MCF 10A (cell line): ENCODE measurements at regions not wholly inside any gene's neighbourhood (a gene's known extent, or its start where the extent isn't known, plus 50 kb on each side); places are given as distances from the start of the nearest gene placed in this dataset.

Source experiments
- BruUV-seq: library from RNA; stranded (reverse); fragments of 400-500 nt; replicated peaks from 2 replicates; lab custom pipeline; 2021; lab: Mats Ljungman, UMichigan
- CTCF ChIA-PET: fragments of 300-600 bp; sonication (Branson Sonifier 250); formaldehyde crosslinking; extraction: SDS; loops from one replicate; lab custom pipeline; 2021; ENCODE audit warnings: antibody characterized with exemption, inconsistent platforms; lab: Yijun Ruan, JAX
- POLR2A ChIA-PET: fragments of 300-600, 350-650 bp; sonication (Branson Sonifier 250); formaldehyde crosslinking; extraction: SDS; loops from one replicate; lab custom pipeline; 2020; ENCODE audit warnings: antibody characterized with exemption, inconsistent platforms; lab: Yijun Ruan, JAX
- DNase-seq: peaks from one replicate; pipeline ENCODE4 v3.0.0-alpha.2; 2018; ENCODE audit not compliant: unreplicated experiment
- H3K27ac Mint-ChIP-seq: one replicate; pipeline ENCODE4 v1.8.0; 2022; ENCODE audit warnings: mild to moderate bottlenecking, low read depth, mixed read lengths; ENCODE audit not compliant: unreplicated experiment
- H3K27me3 Mint-ChIP-seq: one replicate; pipeline ENCODE4 v1.8.0; 2022; ENCODE audit warnings: mixed read lengths; ENCODE audit not compliant: insufficient read depth, unreplicated experiment
- H3K36me3 Mint-ChIP-seq: one replicate; pipeline ENCODE4 v1.8.0; 2022; ENCODE audit warnings: mild to moderate bottlenecking, moderate library complexity, mixed read lengths; ENCODE audit not compliant: insufficient read depth, unreplicated experiment
- H3K4me1 Mint-ChIP-seq: one replicate; pipeline ENCODE4 v1.8.0; 2022; ENCODE audit warnings: mixed read lengths; ENCODE audit not compliant: insufficient read depth, unreplicated experiment
- H3K4me3 Mint-ChIP-seq: one replicate; pipeline ENCODE4 v1.8.0; 2022; ENCODE audit warnings: mild to moderate bottlenecking, moderate library complexity, mixed read lengths; ENCODE audit not compliant: unreplicated experiment
- H3K9me3 Mint-ChIP-seq: one replicate; pipeline ENCODE4 v1.8.0; 2022; ENCODE audit warnings: mixed read lengths; ENCODE audit not compliant: unreplicated experiment
- CTCF ChIP-seq: fragments of 200-600 bp; IDR thresholded peaks from one replicate; pipeline ENCODE4 v1.8.0; 2022; ENCODE audit warnings: antibody characterized with exemption, mild to moderate bottlenecking; ENCODE audit not compliant: unreplicated experiment
- intact Hi-C: fragments of 100-400 bp; cut with micrococcal nuclease; formaldehyde crosslinking; loops from 2 replicates; pipeline ENCODE4 v1.14.1; 2022

- Mint-ChIP-seq H3K4me1 (no peaks in the 10 kb centered on the region), H3K4me3 (no peak overlapping the region), H3K36me3 (no peaks in the 10 kb centered on the region), H3K27me3 (no peaks in the 10 kb centered on the region), H3K9me3 (no peaks in the 10 kb centered on the region), H3K27ac (no peak overlapping the region)
- intact Hi-C loops: no loop called here
- ChIA-PET CTCF (no interaction called here), POLR2A (no interaction called here)
- no peak for DNase-seq
- no peak for TF ChIP-seq CTCF
- BruUV-seq: no TSS peak
Measured at GRCh38 chr3:67809370-67809935, 155.0 kb upstream of the SUCLG2 start.

DNA sequence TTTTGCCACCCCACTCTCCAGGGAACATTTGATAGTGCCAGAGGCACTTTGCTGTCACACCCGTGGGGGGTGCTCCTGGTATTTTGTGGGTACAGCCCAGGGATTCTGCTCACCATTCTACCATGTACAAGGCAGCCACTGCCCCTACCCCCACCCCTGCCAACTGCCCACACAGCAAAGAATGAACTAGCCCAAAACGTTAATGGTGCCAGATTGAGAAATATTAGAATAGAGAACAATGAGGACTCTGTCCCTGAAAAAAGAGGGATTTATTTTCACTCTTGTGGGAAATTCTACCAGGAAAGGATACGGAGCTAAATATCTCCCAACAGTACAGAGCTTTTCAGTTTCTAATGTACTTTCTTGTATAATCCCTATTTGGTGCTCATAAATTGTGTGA is 154.5 kb upstream of the SUCLG2 start:
- no peak overlapping the region for H3K4me3 Mint-ChIP-seq
- no peak for DNase-seq
- H3K27ac Mint-ChIP-seq: no peak overlapping the region
- no peaks in the 10 kb centered on the region for H3K9me3 Mint-ChIP-seq
- H3K27me3 Mint-ChIP-seq: no peaks in the 10 kb centered on the region
- TF ChIP-seq CTCF: no peak
- ChIA-PET POLR2A (no interaction called here), CTCF (no interaction called here)
- no peaks in the 10 kb centered on the region for H3K36me3 Mint-ChIP-seq
- H3K4me1 Mint-ChIP-seq: no peaks in the 10 kb centered on the region
- BruUV-seq: no TSS peak
- intact Hi-C loops: no loop called here

DNA sequence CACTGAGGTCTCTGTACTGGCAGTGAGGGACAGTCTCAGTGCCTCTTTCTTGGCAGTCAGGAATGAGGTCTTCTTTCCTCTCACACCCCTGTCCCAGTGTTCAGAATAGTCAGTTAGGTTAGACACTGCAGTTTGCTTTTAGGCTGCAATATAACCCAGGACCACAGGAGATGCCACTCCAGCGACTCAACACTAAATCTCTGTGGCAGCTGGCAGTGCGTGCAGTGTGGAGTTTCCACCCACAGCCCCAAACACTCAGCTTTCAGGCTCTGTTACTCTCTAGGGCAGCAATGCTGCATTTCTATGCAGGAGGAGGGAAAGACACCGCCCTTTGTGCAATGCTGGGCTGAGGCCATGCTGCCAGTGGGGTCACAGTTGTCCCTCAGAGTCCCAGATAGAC is 150.2 kb upstream of the SUCLG2 start:
- no peak for DNase-seq
- H3K4me3 Mint-ChIP-seq: no peak overlapping the region
- peaks cover 14% of the 10 kb centered on the region for H3K27me3 Mint-ChIP-seq
- no peaks in the 10 kb centered on the region for H3K9me3 Mint-ChIP-seq
- H3K27ac Mint-ChIP-seq: no peak overlapping the region
- ChIA-PET CTCF (interaction anchor here (0.8 kb wide), 1 partner anchor 89 kb away, joined by 3 read pairs; no protein-coding TSS in a partner anchor), POLR2A (no interaction called here)
- H3K4me1 Mint-ChIP-seq: no peaks in the 10 kb centered on the region
- no peak for TF ChIP-seq CTCF
- no TSS peak for BruUV-seq
- no peaks in the 10 kb centered on the region for H3K36me3 Mint-ChIP-seq
- intact Hi-C loops: no loop called here

DNA sequence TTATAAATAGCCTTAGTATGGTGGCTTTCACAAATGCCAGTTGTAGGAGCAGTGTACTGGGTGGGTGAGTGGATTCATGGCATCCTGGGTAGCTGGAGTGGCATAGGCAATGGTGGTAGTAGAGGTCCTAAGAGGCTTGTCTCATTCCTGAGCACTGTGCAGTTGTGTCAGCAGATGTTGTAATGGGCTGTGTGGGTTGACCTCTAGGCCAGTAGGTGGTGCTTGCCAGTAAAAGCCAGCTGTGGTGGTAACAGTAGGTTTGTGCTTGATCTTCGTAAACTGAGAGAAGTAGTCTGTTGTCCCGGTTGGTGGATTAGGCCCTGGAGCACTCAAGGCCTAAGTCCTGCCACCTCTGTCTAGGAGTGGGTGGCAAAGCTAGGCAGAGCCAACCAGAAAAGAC is 149.7 kb upstream of the SUCLG2 start:
- Mint-ChIP-seq H3K27ac (no peak overlapping the region), H3K27me3 (peaks cover 14% of the 10 kb centered on the region), H3K4me3 (no peak overlapping the region), H3K4me1 (no peaks in the 10 kb centered on the region), H3K36me3 (no peaks in the 10 kb centered on the region), H3K9me3 (no peaks in the 10 kb centered on the region)
- ChIA-PET CTCF (no interaction called here), POLR2A (no interaction called here)
- intact Hi-C loops: no loop called here
- peak; percentile 5 for DNase-seq
- BruUV-seq: no TSS peak
- TF ChIP-seq CTCF: no peak
